Lung (tissue), 11 donors: ENCODE measurements at regions not wholly inside any gene's neighbourhood (a gene's known extent, or its start where the extent isn't known, plus 50 kb on each side); places are given as distances from the start of the nearest gene placed in this dataset.
"Not testable (repeated sequence)": the region's sequence is repeated elsewhere in the genome, so short reads cannot be mapped to it uniquely, and the experiment has no call there.

Experiments
- ATAC-seq: fragments of 200-7000 bp; cut with Tn5 transposase; one replicate; pipeline ENCODE4 v1.9.1; 2020; ENCODE audit warnings: moderate number of reproducible peaks; ENCODE audit not compliant: insufficient read depth, low FRiP score
- DNase-seq, 3 donors: peaks; one replicate each; pipeline ENCODE4 v3.0.0-alpha.2; 2013 to 2017
- H3K27ac ChIP-seq, 2 donors: one replicate each; pipeline ENCODE4 v1.5.1; 2013; ENCODE audit warnings: mild to moderate bottlenecking in 2 of 2, moderate library complexity in 2 of 2, control low read depth in 1 of 2, inconsistent platforms in 1 of 2, low read depth in 1 of 2, low read length in 1 of 2
- H3K27me3 ChIP-seq, 3 donors: one replicate each; pipeline ENCODE4 v1.5.1; 2013; ENCODE audit warnings: low read length in 2 of 3; ENCODE audit not compliant: control insufficient read depth in 3 of 3, insufficient read depth in 3 of 3
- H3K36me3 ChIP-seq, 4 donors: one replicate each; pipeline ENCODE4 v1.5.1; 2013; ENCODE audit warnings: low read length in 4 of 4, mild to moderate bottlenecking in 1 of 4, moderate library complexity in 1 of 4; ENCODE audit not compliant: control insufficient read depth in 4 of 4, insufficient read depth in 4 of 4
- H3K4me1 ChIP-seq, 5 donors: one replicate each; pipeline ENCODE4 v1.5.1; 2013; ENCODE audit warnings: low read length in 5 of 5, mild to moderate bottlenecking in 2 of 5, moderate library complexity in 1 of 5; ENCODE audit not compliant: control insufficient read depth in 5 of 5, insufficient read depth in 5 of 5
- H3K4me3 ChIP-seq: one replicate; pipeline ENCODE4 v1.5.1; 2013; ENCODE audit warnings: mild to moderate bottlenecking, control low read depth, moderate library complexity
- H3K9ac ChIP-seq, 2 donors: one replicate each; pipeline ENCODE4 v1.5.1; 2013; ENCODE audit warnings: low read length in 2 of 2, control low read depth in 1 of 2; ENCODE audit not compliant: insufficient read depth in 1 of 2
- H3K9me3 ChIP-seq, 4 donors: one replicate each; pipeline ENCODE4 v1.5.1; 2013; ENCODE audit warnings: low read length in 3 of 4, mild to moderate bottlenecking in 1 of 4, moderate library complexity in 1 of 4; ENCODE audit not compliant: control insufficient read depth in 4 of 4, insufficient read depth in 3 of 4
- CTCF ChIP-seq: IDR thresholded peaks from 2 replicates; pipeline ENCODE4 v1.5.1; 2012; ENCODE audit warnings: mild to moderate bottlenecking; ENCODE audit errors: control extremely low read depth, extremely low read depth
- whole genome bisulfite sequencing, 2 donors: extraction: QIAGEN DNeasy Blood & Tissue Kit; methylation state at CpG; one replicate each; pipeline ENCODE4 v1.1.7; 2013; 5-methylcytosine and 5-hydroxymethylcytosine counted together
- donor health status: control.
- donor health status: control.
- donor health status: Bipolar disorder and iron deficiency.
- donor health status: healthy.
- donor health status: DM: yes; HTN: yes; CAD: no.

GRCh38 chr15:22243440-22244130 lies 163.3 kb downstream of the OR4M2 start:
- no peak for ATAC-seq
- Histone ChIP-seq H3K27me3 (no peaks in the 10 kb centered on the region), H3K27ac (no peak overlapping the region), H3K9me3 (peaks cover 0 to 46% (median 0%) of the 10 kb centered on the region in 4 donors), H3K4me1 (peaks cover 0 to 2% (median 0%) of the 10 kb centered on the region in 5 donors), H3K36me3 (no peaks in the 10 kb centered on the region), H3K9ac (no peak overlapping the region), H3K4me3 (no peak overlapping the region)
- no peak for DNase-seq
- no peak for TF ChIP-seq CTCF
- WGBS, 2 donors = 81 to 85% methylated on average over 8 of the region's 8 CpGs

GRCh38 chr15:22249511-22249910 lies 169.2 kb downstream of the OR4M2 start:
- 91 to 92% methylated on average over 7 of the region's 7 CpGs for WGBS, 2 donors

GRCh38 chr15:22250501-22251290 lies 170.4 kb downstream of the OR4M2 start:
- WGBS, 2 donors = 77 to 80% methylated on average over 18 of the region's 18 CpGs
- ATAC-seq = not testable (repeated sequence)

More at GRCh38 chr15:22249511-22249910, 169.2 kb downstream of the OR4M2 start:
- not testable (repeated sequence) for H3K36me3 ChIP-seq, H3K4me1 ChIP-seq, H3K27me3 ChIP-seq, H3K4me3 ChIP-seq, DNase-seq, H3K27ac ChIP-seq, H3K9ac ChIP-seq, ATAC-seq
- H3K9me3 ChIP-seq = peaks cover 0 to 49% (median 0%) of the 10 kb centered on the region in 4 donors

GRCh38 chr15:22251422-22251821 lies 171.1 kb downstream of the OR4M2 start:
- Histone ChIP-seq H3K27ac (no peak overlapping the region), H3K36me3 (no peaks in the 10 kb centered on the region), H3K4me1 (peaks cover 0 to 3% (median 0%) of the 10 kb centered on the region in 5 donors), H3K27me3 (no peaks in the 10 kb centered on the region), H3K4me3 (no peak overlapping the region), H3K9me3 (peaks cover 0 to 46% (median 0%) of the 10 kb centered on the region in 4 donors), H3K9ac (no peak overlapping the region)
- no peak for DNase-seq
- 47 to 82% methylated on average over 1 of the region's 1 CpG for WGBS, 2 donors
- TF ChIP-seq CTCF = no peak
- ATAC-seq = no peak

More at GRCh38 chr15:22250501-22251290, 170.4 kb downstream of the OR4M2 start:
- DNase-seq, H3K36me3 ChIP-seq, H3K27ac ChIP-seq, H3K4me1 ChIP-seq, H3K4me3 ChIP-seq, H3K27me3 ChIP-seq, H3K9ac ChIP-seq: not testable (repeated sequence)
- H3K9me3 ChIP-seq = peaks cover 0 to 48% (median 0%) of the 10 kb centered on the region in 4 donors

GRCh38 chr15:22252047-22252446 lies 171.7 kb downstream of the OR4M2 start:
- H3K9ac ChIP-seq, DNase-seq, H3K4me1 ChIP-seq, ATAC-seq, H3K27ac ChIP-seq, H3K27me3 ChIP-seq, H3K4me3 ChIP-seq, H3K36me3 ChIP-seq: not testable (repeated sequence)
- peaks cover 0 to 43% (median 0%) of the 10 kb centered on the region in 4 donors for H3K9me3 ChIP-seq
- WGBS, 2 donors = 65 to 66% methylated on average over 4 of the region's 4 CpGs

- not testable (repeated sequence) for H3K9ac ChIP-seq, H3K4me1 ChIP-seq, ATAC-seq, H3K4me3 ChIP-seq, DNase-seq, H3K36me3 ChIP-seq, H3K27me3 ChIP-seq, H3K27ac ChIP-seq
- H3K9me3 ChIP-seq = peaks cover 0 to 41% (median under 1%) of the 10 kb centered on the region in 4 donors
- WGBS, 2 donors = 84 to 88% methylated on average over 7 of the region's 7 CpGs
Observed at GRCh38 chr15:22252521-22252920, 172.2 kb downstream of the OR4M2 start.
